ENCODE measurements at regions not wholly inside any gene's neighbourhood (a gene's known extent, or its start where the extent isn't known, plus 50 kb on each side); places are given as distances from the start of the nearest gene placed in this dataset.

GRCh38 chr14:101123618-101124510 lies 220.3 kb upstream of the RTL1 start:
- TF ChIP-seq CTCF (IDR thresholded peaks at IDR 0.05; ENCODE audit: poor library complexity, severe bottlenecking) (no peak), TAF1 (IDR thresholded peaks at IDR 0.05; ENCODE audit: low read depth) (peak; percentile 37), SMC3 (conservative IDR thresholded peaks at IDR 0.05; ENCODE audit: poor library complexity) (peak; percentile 42), EZH2 (IDR thresholded peaks at IDR 0.05; ENCODE audit: borderline replicate concordance, insufficient read depth, low read length, poor library complexity, severe bottlenecking) (no peak), EP300 (conservative IDR thresholded peaks at IDR 0.05; ENCODE audit: poor library complexity, severe bottlenecking) (peak; percentile 65), POLR2AphosphoS5 (IDR thresholded peaks at IDR 0.05) (peak; percentile 71), RAD21 (conservative IDR thresholded peaks at IDR 0.05) (peak; percentile 52)
- TF ChIP-seq, protein P1, sequence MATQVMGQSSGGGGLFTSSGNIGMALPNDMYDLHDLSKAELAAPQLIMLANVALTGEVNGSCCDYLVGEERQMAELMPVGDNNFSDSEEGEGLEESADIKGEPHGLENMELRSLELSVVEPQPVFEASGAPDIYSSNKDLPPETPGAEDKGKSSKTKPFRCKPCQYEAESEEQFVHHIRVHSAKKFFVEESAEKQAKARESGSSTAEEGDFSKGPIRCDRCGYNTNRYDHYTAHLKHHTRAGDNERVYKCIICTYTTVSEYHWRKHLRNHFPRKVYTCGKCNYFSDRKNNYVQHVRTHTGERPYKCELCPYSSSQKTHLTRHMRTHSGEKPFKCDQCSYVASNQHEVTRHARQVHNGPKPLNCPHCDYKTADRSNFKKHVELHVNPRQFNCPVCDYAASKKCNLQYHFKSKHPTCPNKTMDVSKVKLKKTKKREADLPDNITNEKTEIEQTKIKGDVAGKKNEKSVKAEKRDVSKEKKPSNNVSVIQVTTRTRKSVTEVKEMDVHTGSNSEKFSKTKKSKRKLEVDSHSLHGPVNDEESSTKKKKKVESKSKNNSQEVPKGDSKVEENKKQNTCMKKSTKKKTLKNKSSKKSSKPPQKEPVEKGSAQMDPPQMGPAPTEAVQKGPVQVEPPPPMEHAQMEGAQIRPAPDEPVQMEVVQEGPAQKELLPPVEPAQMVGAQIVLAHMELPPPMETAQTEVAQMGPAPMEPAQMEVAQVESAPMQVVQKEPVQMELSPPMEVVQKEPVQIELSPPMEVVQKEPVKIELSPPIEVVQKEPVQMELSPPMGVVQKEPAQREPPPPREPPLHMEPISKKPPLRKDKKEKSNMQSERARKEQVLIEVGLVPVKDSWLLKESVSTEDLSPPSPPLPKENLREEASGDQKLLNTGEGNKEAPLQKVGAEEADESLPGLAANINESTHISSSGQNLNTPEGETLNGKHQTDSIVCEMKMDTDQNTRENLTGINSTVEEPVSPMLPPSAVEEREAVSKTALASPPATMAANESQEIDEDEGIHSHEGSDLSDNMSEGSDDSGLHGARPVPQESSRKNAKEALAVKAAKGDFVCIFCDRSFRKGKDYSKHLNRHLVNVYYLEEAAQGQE (IDR thresholded peaks at IDR 0.05; ENCODE audit: borderline replicate concordance), result no peak

All from neural cell (in vitro differentiated cells).